IgD-negative memory B cell (primary cell): ENCODE measurements at regions not wholly inside any gene's neighbourhood (a gene's known extent, or its start where the extent isn't known, plus 50 kb on each side); places are given as distances from the start of the nearest gene placed in this dataset.
"Not testable (repeated sequence)": the region's sequence is repeated elsewhere in the genome, so short reads cannot be mapped to it uniquely, and the experiment has no call there.

Experiments
- H3K27ac Mint-ChIP-seq, 3 donors: one replicate each; pipeline ENCODE4 v1.8.0; 2020 to 2022; ENCODE audit warnings: mild to moderate bottlenecking in 3 of 3, mixed read lengths in 3 of 3, moderate library complexity in 1 of 3
- H3K27me3 Mint-ChIP-seq: one replicate; pipeline ENCODE4 v1.8.0; 2021; ENCODE audit warnings: mixed read lengths
- H3K36me3 Mint-ChIP-seq: one replicate; pipeline ENCODE4 v1.8.0; 2020; ENCODE audit warnings: mild to moderate bottlenecking, mixed read lengths
- H3K4me1 Mint-ChIP-seq, 3 donors: one replicate each; pipeline ENCODE4 v1.8.0; 2020 to 2022; ENCODE audit warnings: mixed read lengths in 3 of 3, mild to moderate bottlenecking in 1 of 3
- H3K4me3 Mint-ChIP-seq, 4 donors: one replicate each; pipeline ENCODE4 v1.8.0; 2020 to 2022; ENCODE audit warnings: mild to moderate bottlenecking in 4 of 4, mixed read lengths in 4 of 4, moderate library complexity in 3 of 4
- H3K9me3 Mint-ChIP-seq, 3 donors: one replicate each; pipeline ENCODE4 v1.8.0; 2020 to 2021; ENCODE audit warnings: mixed read lengths in 3 of 3, mild to moderate bottlenecking in 1 of 3

DNA sequence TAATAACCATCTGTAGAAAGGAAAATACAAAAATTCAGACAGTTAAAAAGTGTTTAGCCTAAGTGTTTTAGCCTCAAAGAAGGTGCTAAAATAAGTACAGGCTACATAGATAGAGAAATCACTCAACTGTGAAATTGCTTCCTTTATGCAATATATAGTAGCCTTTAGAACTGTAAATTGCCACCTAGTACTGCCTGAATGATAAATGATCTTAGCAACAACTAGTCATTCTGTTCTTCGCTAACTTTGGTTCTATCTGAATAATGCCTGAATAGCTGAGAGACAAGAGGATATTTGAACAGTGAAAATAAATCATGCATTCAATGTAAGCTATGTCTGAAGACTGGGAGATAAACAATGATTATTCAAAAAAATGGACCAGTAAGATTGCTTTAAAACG is 603.3 kb upstream of the PTCHD4 start:
- no peaks in the 10 kb centered on the region for H3K27me3 Mint-ChIP-seq
- no peaks in the 10 kb centered on the region for H3K4me1 Mint-ChIP-seq
- H3K27ac Mint-ChIP-seq = no peak overlapping the region
- H3K36me3 Mint-ChIP-seq = no peaks in the 10 kb centered on the region
- H3K4me3 Mint-ChIP-seq = no peak overlapping the region
- peaks cover 2 to 7% (median 3%) of the 10 kb centered on the region in 3 donors for H3K9me3 Mint-ChIP-seq

- Mint-ChIP-seq H3K4me3 (no peak overlapping the region), H3K9me3 (peaks cover 2 to 7% (median 3%) of the 10 kb centered on the region in 3 donors), H3K27me3 (no peaks in the 10 kb centered on the region), H3K36me3 (no peaks in the 10 kb centered on the region), H3K4me1 (no peaks in the 10 kb centered on the region), H3K27ac (no peak overlapping the region)
Observed at GRCh38 chr6:48713612-48714011, 602.6 kb upstream of the PTCHD4 start.

DNA sequence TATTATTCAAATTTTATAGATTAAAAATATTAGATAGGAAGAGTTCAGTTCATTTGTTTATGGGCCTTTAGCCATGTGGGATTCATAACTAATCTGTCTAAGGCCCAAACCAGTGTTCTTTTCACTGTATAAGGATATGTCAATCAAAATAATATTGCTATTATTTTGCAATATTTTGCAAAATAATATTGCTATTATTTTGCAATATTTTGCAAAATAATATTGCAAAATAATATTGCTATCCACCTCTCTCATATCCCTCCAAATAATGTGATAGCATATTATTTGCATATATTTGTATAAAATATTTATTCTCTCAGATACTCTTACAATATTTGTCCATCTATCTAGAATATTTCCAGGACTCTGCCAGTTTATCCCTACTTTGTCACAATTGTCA is 595.3 kb upstream of the PTCHD4 start:
- H3K9me3 Mint-ChIP-seq = peaks cover 2 to 11% (median 4%) of the 10 kb centered on the region in 3 donors
- peaks cover 2% of the 10 kb centered on the region for H3K36me3 Mint-ChIP-seq
- no peak overlapping the region for H3K27ac Mint-ChIP-seq
- no peak overlapping the region for H3K4me3 Mint-ChIP-seq
- H3K4me1 Mint-ChIP-seq = no peaks in the 10 kb centered on the region
- no peaks in the 10 kb centered on the region for H3K27me3 Mint-ChIP-seq

DNA sequence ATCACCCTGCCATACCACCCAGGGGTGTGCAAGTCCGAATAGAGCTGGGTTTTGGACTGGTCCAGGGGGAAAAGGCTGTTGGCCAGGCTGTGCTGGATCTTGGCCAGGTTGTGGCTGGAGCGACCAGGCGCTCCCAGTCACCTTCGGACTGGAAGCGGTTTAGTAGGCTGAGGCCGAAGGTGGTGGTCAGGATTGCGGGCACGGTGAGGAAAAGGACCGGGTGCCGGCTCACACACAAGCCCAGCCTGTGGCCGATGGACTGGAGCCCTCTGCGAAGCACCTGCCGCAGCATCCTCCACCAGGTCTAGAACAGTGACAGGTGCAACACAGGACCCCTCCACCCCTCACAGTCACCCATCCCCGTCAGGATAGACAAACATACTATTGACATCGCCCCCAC is 590.6 kb upstream of the PTCHD4 start:
- H3K9me3 Mint-ChIP-seq = peaks cover 7 to 10% (median 8%) of the 10 kb centered on the region in 3 donors
- H3K27ac Mint-ChIP-seq = no peak overlapping the region
- H3K4me3 Mint-ChIP-seq = no peak overlapping the region
- no peaks in the 10 kb centered on the region for H3K4me1 Mint-ChIP-seq
- H3K27me3 Mint-ChIP-seq = no peaks in the 10 kb centered on the region
- peaks cover 2% of the 10 kb centered on the region for H3K36me3 Mint-ChIP-seq

DNA sequence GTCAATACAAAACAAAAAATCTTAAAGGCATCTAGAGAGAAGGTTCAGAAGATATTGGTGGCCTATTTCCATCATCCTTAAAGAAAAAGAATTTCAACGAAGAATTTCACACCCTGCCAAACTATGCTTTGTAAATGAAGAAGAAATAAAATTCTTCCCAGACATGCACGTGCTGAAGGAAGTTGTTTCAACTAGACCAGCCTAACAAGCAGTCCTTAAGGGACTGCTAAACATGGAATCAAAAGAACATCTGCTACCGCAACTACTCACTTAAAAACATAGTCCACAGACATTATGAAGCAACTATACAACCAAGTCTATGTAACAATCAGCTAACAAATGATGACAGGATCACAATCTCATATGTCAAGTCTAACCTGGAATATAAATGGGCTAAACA is 584.9 kb upstream of the PTCHD4 start:
- H3K27me3 Mint-ChIP-seq = no peaks in the 10 kb centered on the region
- no peak overlapping the region for H3K4me3 Mint-ChIP-seq
- H3K36me3 Mint-ChIP-seq = no peaks in the 10 kb centered on the region
- peaks cover 8 to 23% (median 14%) of the 10 kb centered on the region in 3 donors for H3K9me3 Mint-ChIP-seq
- H3K4me1 Mint-ChIP-seq = no peaks in the 10 kb centered on the region
- H3K27ac Mint-ChIP-seq = no peak overlapping the region

DNA sequence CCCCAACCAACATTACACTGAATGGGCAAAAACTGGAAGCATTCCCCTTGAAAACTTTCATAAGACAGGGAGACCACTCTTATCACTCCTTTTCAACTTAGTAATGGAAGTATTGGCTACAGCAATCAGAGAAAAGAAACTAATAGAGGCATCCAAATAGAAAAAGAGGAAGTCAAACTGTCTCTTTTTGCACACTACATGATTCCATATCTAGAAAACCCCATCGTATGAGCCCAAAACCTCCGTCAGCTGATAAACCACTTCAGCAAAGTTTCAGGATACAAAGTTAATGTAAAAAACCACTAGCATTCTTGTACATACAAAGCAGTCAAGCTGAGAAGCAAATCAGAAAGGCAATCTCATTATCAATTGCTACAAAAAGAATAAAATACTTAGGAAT is 580.4 kb upstream of the PTCHD4 start:
- Mint-ChIP-seq H3K27me3 (no peaks in the 10 kb centered on the region), H3K4me1 (no peaks in the 10 kb centered on the region), H3K4me3 (no peak overlapping the region), H3K9me3 (peaks cover 8 to 34% (median 18%) of the 10 kb centered on the region in 3 donors), H3K36me3 (peaks cover 2% of the 10 kb centered on the region), H3K27ac (no peak overlapping the region)

DNA sequence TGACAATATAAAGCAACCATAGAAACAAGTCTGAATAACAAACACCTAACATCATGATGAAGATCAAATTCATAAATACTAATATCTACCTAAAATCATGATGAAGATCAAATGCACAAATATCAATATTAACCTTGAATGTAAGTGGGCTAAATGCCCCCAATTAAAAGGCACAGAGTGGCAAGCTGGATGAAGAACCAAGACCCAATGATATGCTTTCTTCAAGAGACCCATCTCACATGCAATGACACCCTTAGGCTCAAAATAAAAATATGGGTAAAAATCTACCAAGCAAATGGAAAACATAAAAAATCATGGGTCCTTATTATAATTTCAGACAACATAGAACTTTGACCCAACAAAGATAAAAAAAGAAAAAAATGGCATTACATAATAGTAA is 578.5 kb upstream of the PTCHD4 start:
- Mint-ChIP-seq H3K4me3 (no peak overlapping the region), H3K27ac (no peak overlapping the region), H3K4me1 (no peaks in the 10 kb centered on the region)

GRCh38 chr6:48678390-48678789 is 567.4 kb upstream of the PTCHD4 start:
- H3K27ac Mint-ChIP-seq = no peak overlapping the region

More for the DNA sequence above, 578.5 kb upstream of the PTCHD4 start:
- peaks cover 8 to 30% (median 12%) of the 10 kb centered on the region in 3 donors for H3K9me3 Mint-ChIP-seq
- peaks cover 2% of the 10 kb centered on the region for H3K36me3 Mint-ChIP-seq
- no peaks in the 10 kb centered on the region for H3K27me3 Mint-ChIP-seq

DNA sequence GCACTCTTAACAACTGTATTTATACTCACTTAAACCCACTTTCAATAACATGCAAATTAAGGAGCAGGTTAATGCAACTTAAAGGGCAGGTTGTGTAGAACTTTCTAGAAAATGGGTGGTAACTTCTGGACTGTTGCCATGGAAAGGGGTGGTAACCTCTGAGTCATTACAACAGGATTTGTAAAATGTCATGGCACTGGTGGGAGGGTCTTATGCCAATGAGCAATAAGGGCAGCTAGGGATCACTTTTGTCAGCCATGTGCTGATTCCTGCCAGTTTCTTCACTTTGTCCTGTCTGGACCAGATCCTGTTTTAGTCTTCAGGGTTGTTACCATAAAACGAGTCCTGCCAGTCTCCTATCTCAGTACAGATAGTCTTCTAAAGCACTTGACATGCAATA is 560.5 kb upstream of the PTCHD4 start:
- H3K27me3 Mint-ChIP-seq = no peaks in the 10 kb centered on the region
- no peak overlapping the region for H3K4me3 Mint-ChIP-seq
- H3K4me1 Mint-ChIP-seq = no peaks in the 10 kb centered on the region
- H3K36me3 Mint-ChIP-seq = no peaks in the 10 kb centered on the region
- H3K27ac Mint-ChIP-seq = no peak overlapping the region
- H3K9me3 Mint-ChIP-seq = peaks cover 3 to 5% (median 4%) of the 10 kb centered on the region in 3 donors

More at GRCh38 chr6:48678390-48678789, 567.4 kb upstream of the PTCHD4 start:
- H3K36me3 Mint-ChIP-seq = no peaks in the 10 kb centered on the region
- no peaks in the 10 kb centered on the region for H3K4me1 Mint-ChIP-seq
- no peaks in the 10 kb centered on the region for H3K27me3 Mint-ChIP-seq
- H3K9me3 Mint-ChIP-seq = peaks cover 1 to 4% (median 4%) of the 10 kb centered on the region in 3 donors
- no peak overlapping the region for H3K4me3 Mint-ChIP-seq

DNA sequence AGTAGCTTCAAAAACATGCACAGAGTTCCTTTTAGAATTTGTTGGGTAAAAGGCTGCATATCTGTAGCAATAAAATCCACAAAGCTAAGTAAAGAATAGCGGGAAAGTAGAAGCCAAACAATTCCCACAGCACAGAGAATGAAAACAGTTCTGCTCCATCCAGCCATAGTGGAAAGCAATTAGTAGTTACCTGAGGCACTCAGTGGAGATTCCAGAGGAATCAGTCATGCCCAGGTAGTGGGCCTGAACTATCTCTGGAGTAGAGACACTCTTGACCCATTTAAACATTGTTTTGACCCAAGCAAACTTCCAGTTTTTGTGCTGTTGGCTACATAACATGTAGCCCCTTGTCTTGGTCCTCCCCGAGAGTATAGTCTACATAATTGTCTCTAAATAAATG is 559.5 kb upstream of the PTCHD4 start:
- Mint-ChIP-seq H3K27me3 (no peaks in the 10 kb centered on the region), H3K36me3 (no peaks in the 10 kb centered on the region), H3K27ac (no peak overlapping the region)

GRCh38 chr6:48667797-48668196 is 556.8 kb upstream of the PTCHD4 start:
- no peaks in the 10 kb centered on the region for H3K36me3 Mint-ChIP-seq
- no peaks in the 10 kb centered on the region for H3K27me3 Mint-ChIP-seq
- no peak overlapping the region for H3K4me3 Mint-ChIP-seq
- peaks cover 4 to 5% (median 4%) of the 10 kb centered on the region in 3 donors for H3K9me3 Mint-ChIP-seq
- no peaks in the 10 kb centered on the region for H3K4me1 Mint-ChIP-seq
- H3K27ac Mint-ChIP-seq = no peak overlapping the region

More for the DNA sequence above, 559.5 kb upstream of the PTCHD4 start:
- H3K4me3 Mint-ChIP-seq = no peak overlapping the region
- H3K4me1 Mint-ChIP-seq = no peaks in the 10 kb centered on the region
- H3K9me3 Mint-ChIP-seq = peaks cover 2 to 5% (median 4%) of the 10 kb centered on the region in 3 donors

DNA sequence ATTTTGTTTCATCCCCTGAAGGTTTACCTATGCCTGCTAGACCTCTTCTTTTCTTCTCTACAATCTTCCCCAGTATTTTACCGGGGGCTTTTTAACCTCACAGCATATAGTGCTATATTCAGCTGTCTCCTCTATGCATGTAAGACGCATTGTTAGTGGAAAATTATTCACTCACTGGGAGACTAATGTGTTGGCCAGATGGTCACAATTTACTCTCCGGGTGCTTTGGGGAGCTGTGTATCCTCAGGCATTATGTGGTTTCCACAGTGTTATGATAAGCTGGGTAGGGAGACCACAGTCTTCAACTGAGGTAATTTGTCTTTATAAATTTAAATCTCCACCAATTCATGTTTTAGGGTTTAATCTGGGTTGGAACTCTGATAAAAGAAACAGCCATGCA is 553.8 kb upstream of the PTCHD4 start:
- Mint-ChIP-seq H3K27me3 (no peaks in the 10 kb centered on the region), H3K4me1 (no peaks in the 10 kb centered on the region), H3K9me3 (peaks cover 3 to 4% (median 3%) of the 10 kb centered on the region in 3 donors), H3K36me3 (no peaks in the 10 kb centered on the region), H3K4me3 (no peak overlapping the region), H3K27ac (no peak overlapping the region)

DNA sequence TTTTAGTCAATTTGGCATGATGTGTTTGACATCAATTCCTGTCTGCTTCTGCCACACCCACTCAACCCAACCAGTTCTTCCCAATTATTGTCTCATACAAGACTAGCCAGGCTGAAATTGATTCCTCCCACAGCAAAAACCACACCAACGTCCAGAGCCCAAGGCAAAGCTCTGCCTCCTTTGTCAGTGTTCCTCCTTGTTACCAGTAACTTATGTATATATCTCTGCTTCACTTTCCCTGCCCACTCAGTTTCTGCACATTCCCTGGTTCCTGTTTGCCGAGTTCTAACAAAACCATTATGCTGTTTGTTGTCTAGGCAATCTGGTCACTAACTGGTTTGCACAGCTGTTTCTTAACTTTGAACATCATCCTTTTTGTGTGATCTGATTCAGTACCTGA is 547.9 kb upstream of the PTCHD4 start:
- H3K27me3 Mint-ChIP-seq = no peaks in the 10 kb centered on the region
- H3K9me3 Mint-ChIP-seq = peaks cover 0 to 1% (median 0%) of the 10 kb centered on the region in 3 donors
- no peaks in the 10 kb centered on the region for H3K4me1 Mint-ChIP-seq
- no peaks in the 10 kb centered on the region for H3K36me3 Mint-ChIP-seq
- H3K27ac Mint-ChIP-seq = no peak overlapping the region
- H3K4me3 Mint-ChIP-seq = no peak overlapping the region

DNA sequence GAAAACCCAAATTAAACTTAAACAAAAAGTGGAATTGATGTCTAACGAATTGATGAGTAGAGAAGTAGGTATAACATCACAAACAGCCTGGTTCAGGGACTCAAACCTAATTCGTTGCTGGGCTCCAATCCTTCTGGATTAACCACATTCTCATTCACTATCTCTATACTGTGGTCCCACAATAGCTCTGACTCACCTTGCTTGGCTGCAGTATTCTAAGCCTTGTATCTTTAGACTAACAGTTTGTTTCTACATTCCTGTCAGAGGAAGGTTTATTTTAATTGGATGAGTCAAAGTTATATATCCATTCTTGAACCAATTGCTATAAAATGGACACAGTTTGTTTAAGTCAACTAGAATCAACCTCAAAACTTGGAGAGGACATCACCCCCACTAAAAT is 530.5 kb upstream of the PTCHD4 start:
- Mint-ChIP-seq H3K36me3 (no peaks in the 10 kb centered on the region), H3K9me3 (peaks cover 3 to 23% (median 6%) of the 10 kb centered on the region in 3 donors), H3K4me1 (no peaks in the 10 kb centered on the region), H3K4me3 (no peak overlapping the region), H3K27me3 (no peaks in the 10 kb centered on the region), H3K27ac (no peak overlapping the region)

DNA sequence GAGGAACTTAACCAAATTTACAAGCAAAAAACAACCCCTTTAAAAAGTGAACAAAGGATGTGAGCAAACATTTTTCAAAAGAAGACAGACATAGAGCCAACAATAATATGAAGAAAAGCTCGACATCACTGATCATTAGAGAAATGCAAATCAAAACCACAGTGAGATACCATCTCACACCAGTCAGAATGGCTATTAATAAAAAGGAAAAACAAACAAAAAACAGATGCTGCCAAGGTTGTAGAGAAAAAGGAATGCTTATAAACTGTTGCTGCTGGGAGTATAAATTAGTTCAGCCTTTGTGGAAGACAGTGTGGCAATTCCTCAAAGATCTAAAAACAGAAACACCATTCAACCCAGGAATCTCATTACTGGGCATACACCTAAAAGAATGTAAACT is 527.8 kb upstream of the PTCHD4 start:
- not testable (repeated sequence) for H3K27me3 Mint-ChIP-seq, H3K4me1 Mint-ChIP-seq, H3K27ac Mint-ChIP-seq, H3K36me3 Mint-ChIP-seq, H3K4me3 Mint-ChIP-seq
- H3K9me3 Mint-ChIP-seq = peaks cover 3 to 23% (median 6%) of the 10 kb centered on the region in 3 donors

- H3K27me3 Mint-ChIP-seq = no peaks in the 10 kb centered on the region
- peaks cover 0 to 7% (median 5%) of the 10 kb centered on the region in 3 donors for H3K9me3 Mint-ChIP-seq
- H3K4me1 Mint-ChIP-seq = no peaks in the 10 kb centered on the region
- H3K27ac Mint-ChIP-seq = no peak overlapping the region
- no peaks in the 10 kb centered on the region for H3K36me3 Mint-ChIP-seq
- no peak overlapping the region for H3K4me3 Mint-ChIP-seq
Observed at GRCh38 chr6:48630511-48630910, 519.5 kb upstream of the PTCHD4 start.

DNA sequence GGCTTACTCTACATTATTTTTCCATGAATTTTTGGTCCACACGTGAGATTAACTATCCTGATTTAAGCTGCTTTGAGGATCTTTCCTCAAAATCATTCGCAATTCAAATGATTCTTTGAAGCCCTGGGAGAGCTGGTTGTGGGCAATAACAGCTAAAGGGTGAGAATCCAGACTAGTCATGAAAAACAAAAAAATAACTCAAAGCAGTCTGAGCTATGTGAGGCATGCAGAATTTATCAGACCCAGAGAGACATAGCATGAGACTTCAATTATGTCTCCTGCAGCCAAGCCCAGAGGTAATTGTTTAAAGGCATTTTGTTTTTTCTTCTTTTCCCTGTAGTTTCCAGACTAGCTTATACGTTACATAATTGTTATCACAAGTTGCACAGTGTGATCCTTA is 517.3 kb upstream of the PTCHD4 start:
- no peaks in the 10 kb centered on the region for H3K4me1 Mint-ChIP-seq
- no peak overlapping the region for H3K4me3 Mint-ChIP-seq
- no peaks in the 10 kb centered on the region for H3K27me3 Mint-ChIP-seq
- peaks cover 0 to 13% (median 5%) of the 10 kb centered on the region in 3 donors for H3K9me3 Mint-ChIP-seq
- H3K27ac Mint-ChIP-seq = no peak overlapping the region
- no peaks in the 10 kb centered on the region for H3K36me3 Mint-ChIP-seq
